SH-SY5Y (cell line): ENCODE measurements at regions not wholly inside any gene's neighbourhood (a gene's known extent, or its start where the extent isn't known, plus 50 kb on each side); places are given as distances from the start of the nearest gene placed in this dataset.

Experiments
- GATA2 ChIP-seq: IDR thresholded peaks from 2 replicates; pipeline ENCODE4 v1.6.1; 2011; ENCODE audit warnings: mild to moderate bottlenecking, low read depth, low read length
- GATA3 ChIP-seq: IDR thresholded peaks from 2 replicates; pipeline ENCODE4 v1.6.1; 2011; ENCODE audit warnings: low read depth, mild to moderate bottlenecking, low read length, moderate library complexity

DNA sequence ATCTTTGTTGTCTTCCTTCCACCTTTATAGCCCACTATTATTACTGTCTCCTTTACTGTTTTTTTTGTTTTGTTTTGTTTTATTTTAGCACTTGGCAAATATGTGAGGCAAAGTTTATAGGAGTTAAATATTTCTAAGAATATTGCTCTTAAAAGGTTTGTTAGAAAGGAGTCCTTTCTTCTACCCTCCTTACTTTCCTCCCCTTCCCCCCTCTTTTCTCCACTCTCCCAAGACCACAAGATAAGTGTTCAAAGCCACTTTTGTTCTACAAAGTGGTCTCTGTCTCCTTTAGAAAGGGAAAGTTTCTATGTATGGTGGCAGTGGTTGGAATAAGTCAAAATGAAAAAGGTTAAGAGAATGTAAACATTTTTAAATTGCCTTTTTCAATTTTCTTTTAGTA, 130.7 kb upstream of the TSC22D2 start:
- no peak for TF ChIP-seq GATA3
- TF ChIP-seq GATA2, result no peak
